Hepatocyte (in vitro differentiated cells): ENCODE measurements at regions not wholly inside any gene's neighbourhood (a gene's known extent, or its start where the extent isn't known, plus 50 kb on each side); places are given as distances from the start of the nearest gene placed in this dataset.

Source experiments
- EZH2 ChIP-seq: fragments of 200-600 bp; sonication (generic); IDR thresholded peaks from 2 replicates; pipeline ENCODE4 v1.6.1; 2016; ENCODE audit warnings: antibody characterized with exemption, mild to moderate bottlenecking, borderline replicate concordance
- EZH2phosphoT487 ChIP-seq: fragments of 200-600 bp; sonication (generic); IDR thresholded peaks from one replicate; pipeline ENCODE4 v1.6.1; 2018; ENCODE audit warnings: antibody characterized with exemption, mild to moderate bottlenecking, low read depth, moderate library complexity; ENCODE audit not compliant: unreplicated experiment, severe bottlenecking
- TF ChIP-seq, protein P1 (sequence below): fragments of 200-600 bp; sonication (generic); IDR thresholded peaks from 2 replicates; pipeline ENCODE4 v1.5.1; 2016; ENCODE audit warnings: antibody characterized with exemption, mild to moderate bottlenecking; ENCODE audit not compliant: poor library complexity

- TF ChIP-seq, protein P1, sequence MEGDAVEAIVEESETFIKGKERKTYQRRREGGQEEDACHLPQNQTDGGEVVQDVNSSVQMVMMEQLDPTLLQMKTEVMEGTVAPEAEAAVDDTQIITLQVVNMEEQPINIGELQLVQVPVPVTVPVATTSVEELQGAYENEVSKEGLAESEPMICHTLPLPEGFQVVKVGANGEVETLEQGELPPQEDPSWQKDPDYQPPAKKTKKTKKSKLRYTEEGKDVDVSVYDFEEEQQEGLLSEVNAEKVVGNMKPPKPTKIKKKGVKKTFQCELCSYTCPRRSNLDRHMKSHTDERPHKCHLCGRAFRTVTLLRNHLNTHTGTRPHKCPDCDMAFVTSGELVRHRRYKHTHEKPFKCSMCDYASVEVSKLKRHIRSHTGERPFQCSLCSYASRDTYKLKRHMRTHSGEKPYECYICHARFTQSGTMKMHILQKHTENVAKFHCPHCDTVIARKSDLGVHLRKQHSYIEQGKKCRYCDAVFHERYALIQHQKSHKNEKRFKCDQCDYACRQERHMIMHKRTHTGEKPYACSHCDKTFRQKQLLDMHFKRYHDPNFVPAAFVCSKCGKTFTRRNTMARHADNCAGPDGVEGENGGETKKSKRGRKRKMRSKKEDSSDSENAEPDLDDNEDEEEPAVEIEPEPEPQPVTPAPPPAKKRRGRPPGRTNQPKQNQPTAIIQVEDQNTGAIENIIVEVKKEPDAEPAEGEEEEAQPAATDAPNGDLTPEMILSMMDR: no peak
- no peak for TF ChIP-seq EZH2
- TF ChIP-seq EZH2phosphoT487: no peak
These were observed 163.2 kb downstream of the KCNE4 start for GRCh38 chr2:223215254-223215516.
